Heart left ventricle (tissue), 13 donors: ENCODE measurements at regions not wholly inside any gene's neighbourhood (a gene's known extent, or its start where the extent isn't known, plus 50 kb on each side); places are given as distances from the start of the nearest gene placed in this dataset.

Experiments used
- POLR2A ChIP-seq, 2 donors: fragments of 450-650 bp; IDR thresholded peaks; one replicate each; pipeline ENCODE4 v1.6.1; 2017; ENCODE audit warnings: antibody characterized with exemption in 2 of 2, mild to moderate bottlenecking in 2 of 2, moderate library complexity in 2 of 2
- TF ChIP-seq, protein P1 (sequence below), 12 donors: fragments of 200-600 bp; sonication (generic) in 4 of 12; IDR thresholded peaks; one replicate each; pipeline versions ENCODE4 v1.5.0 to v1.8.0; 2018 to 2022; ENCODE audit warnings: antibody characterized with exemption in 12 of 12, mild to moderate bottlenecking in 5 of 12
- donor health status: ischemic (EF 13 %, LVEDD 7.1; RV severe dilation, severe dysfunction).
- donor health status: DM: no; HTN: yes; CAD: no.
- donor health status: DM: no; HTN: no; CAD: no.
- donor health status: ischemic (EF 25% LVEDD 6.9; RV normal size, moderate dysfunction).
- donor health status: ischemic (EF 25% LVEDD 5.7; RV mildly dilated, moderate dysfunction).
- donor health status: ischemic (EF 35%, LVEDD 5.7; RV mildly dilated, moderate dysfunction).
- donor health status: nonischemic (EF 11% LVEDD 7.7; RV severe dilation, severe dysfunction).
- donor health status: DM: yes; HTN: yes; CAD: no.
- donor health status: PGD.
- donor health status: ischemic (EF 29% LVEDD 5.4; RV normal size, mild dysfunction).
- donor health status: nonischemic (EF 23%, LVEDD 6.1; RV moderate dilation, normal function).

DNA sequence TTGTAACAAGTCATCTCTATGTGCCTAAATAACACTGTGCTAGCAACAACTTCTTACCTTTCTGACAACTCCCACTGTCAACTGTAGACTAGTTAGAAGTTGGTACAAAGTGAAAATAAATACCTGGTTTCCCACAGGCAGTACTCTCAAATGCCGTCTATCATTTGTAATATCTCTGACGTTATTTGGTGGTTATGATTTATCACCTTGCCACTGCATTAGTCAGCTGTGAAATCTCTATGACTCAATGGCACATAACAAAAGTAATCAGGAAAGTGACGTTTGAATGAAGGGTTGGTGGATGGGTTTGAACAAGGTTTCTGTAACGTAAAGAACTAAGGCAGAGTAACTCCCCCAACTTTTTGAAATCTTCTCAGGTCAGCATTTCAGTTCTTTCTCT is 592.3 kb downstream of the MAT2B start:
- TF ChIP-seq POLR2A (IDR thresholded peaks at IDR 0.05): no peak
- TF ChIP-seq, protein P1, sequence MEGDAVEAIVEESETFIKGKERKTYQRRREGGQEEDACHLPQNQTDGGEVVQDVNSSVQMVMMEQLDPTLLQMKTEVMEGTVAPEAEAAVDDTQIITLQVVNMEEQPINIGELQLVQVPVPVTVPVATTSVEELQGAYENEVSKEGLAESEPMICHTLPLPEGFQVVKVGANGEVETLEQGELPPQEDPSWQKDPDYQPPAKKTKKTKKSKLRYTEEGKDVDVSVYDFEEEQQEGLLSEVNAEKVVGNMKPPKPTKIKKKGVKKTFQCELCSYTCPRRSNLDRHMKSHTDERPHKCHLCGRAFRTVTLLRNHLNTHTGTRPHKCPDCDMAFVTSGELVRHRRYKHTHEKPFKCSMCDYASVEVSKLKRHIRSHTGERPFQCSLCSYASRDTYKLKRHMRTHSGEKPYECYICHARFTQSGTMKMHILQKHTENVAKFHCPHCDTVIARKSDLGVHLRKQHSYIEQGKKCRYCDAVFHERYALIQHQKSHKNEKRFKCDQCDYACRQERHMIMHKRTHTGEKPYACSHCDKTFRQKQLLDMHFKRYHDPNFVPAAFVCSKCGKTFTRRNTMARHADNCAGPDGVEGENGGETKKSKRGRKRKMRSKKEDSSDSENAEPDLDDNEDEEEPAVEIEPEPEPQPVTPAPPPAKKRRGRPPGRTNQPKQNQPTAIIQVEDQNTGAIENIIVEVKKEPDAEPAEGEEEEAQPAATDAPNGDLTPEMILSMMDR (IDR thresholded peaks at IDR 0.05): no peak
